ENCODE measurements at regions not wholly inside any gene's neighbourhood (a gene's known extent, or its start where the extent isn't known, plus 50 kb on each side); places are given as distances from the start of the nearest gene placed in this dataset.
"Not testable (repeated sequence)": the region's sequence is repeated elsewhere in the genome, so short reads cannot be mapped to it uniquely, and the experiment has no call there.

GRCh38 chr6:27825025-27825793 is 87.0 kb downstream of the OR2B2 start:
- H3K4me3 ChIP-seq (ENCODE audit: low read length), result peak overlapping the region; percentile 73
- no peaks in the 10 kb centered on the region for H3K27me3 ChIP-seq (ENCODE audit: control insufficient read depth, insufficient read depth, low read length)
- peak overlapping the region; percentile 77 for H3K9ac ChIP-seq (ENCODE audit: low read depth, low read length)
- H3K4me1 ChIP-seq (ENCODE audit: control insufficient read depth, insufficient read depth, low read length), result peaks cover 10% of the 10 kb centered on the region
- H3K36me3 ChIP-seq (ENCODE audit: insufficient read depth, low read length), result no peaks in the 10 kb centered on the region
- peak overlapping the region; percentile 84 for H3K4me2 ChIP-seq (ENCODE audit: low read length)
- H3K9me3 ChIP-seq (replicated peaks; ENCODE audit: low read length), result no peaks in the 10 kb centered on the region

DNA sequence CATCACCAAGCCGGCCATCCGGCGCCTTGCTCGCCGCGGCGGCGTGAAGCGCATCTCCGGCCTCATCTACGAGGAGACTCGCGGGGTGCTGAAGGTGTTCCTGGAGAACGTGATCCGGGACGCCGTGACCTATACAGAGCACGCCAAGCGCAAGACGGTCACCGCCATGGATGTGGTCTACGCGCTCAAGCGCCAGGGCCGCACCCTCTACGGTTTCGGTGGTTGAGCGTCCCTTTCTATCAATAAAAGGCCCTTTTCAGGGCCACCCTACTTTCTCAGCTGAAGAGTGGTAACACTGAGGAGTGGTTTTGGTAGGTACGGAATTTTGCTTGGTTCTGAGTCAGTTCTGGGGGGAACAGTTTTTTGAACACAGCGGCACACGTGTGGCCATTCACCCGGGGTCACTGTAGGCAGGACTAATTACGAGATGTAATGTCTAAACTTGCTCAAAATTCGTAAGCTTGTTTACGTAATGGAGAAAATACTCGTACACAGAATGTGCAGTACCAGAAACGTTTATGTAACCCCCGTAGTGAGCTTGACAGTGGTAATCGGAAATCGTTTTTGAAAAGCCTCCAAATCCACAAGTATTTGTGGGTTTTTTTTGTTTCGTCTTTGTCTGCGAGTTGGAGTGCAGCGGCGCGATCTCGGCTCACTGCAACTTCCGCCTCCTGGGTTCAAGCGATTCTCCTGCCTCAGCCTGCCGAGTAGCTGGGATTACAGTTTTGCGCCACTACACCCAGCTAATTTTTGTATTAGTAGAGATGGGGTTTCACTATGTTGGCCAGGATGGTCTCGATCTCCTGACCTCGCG is 87.8 kb downstream of the OR2B2 start:
- not testable (repeated sequence) for H3K36me3 ChIP-seq (ENCODE audit: insufficient read depth, low read length); H3K4me1 ChIP-seq (ENCODE audit: control insufficient read depth, insufficient read depth, low read length); H3K27me3 ChIP-seq (ENCODE audit: control insufficient read depth, insufficient read depth, low read length); H3K9me3 ChIP-seq (replicated peaks; ENCODE audit: low read length)
- Histone ChIP-seq H3K4me2 (ENCODE audit: low read length) (peak overlapping the region; percentile 84), H3K4me3 (ENCODE audit: low read length) (peak overlapping the region; percentile 73), H3K9ac (ENCODE audit: low read depth, low read length) (peak overlapping the region; percentile 77)

DNA sequence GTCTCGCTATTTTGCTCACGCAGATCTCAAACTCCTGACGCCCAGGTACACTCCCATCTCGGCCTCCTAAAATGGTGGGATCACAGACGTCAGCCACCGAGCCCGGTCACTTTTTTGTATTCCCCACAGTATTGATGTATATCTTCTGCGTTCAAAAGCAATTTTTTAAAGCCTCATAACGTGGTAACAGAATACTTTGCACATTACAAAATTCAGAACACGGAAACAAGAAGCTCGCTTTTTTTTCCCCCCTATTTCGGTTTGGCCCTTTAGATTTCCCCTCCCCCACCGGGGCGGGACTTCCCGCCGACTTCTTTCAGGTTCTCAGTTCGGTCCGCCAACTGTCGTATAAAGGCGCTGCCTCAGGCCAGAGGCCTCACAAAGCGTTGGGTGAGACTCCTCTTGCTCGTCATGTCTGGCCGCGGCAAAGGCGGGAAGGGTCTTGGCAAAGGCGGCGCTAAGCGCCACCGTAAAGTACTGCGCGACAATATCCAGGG is 88.4 kb downstream of the OR2B2 start:
- H3K4me3 ChIP-seq (ENCODE audit: low read length), result peak overlapping the region; percentile 73

GRCh38 chr6:27816906-27817305 is 95.3 kb downstream of the OR2B2 start:
- Histone ChIP-seq H3K36me3 (ENCODE audit: insufficient read depth, low read length) (no peaks in the 10 kb centered on the region), H3K27me3 (ENCODE audit: control insufficient read depth, insufficient read depth, low read length) (no peaks in the 10 kb centered on the region), H3K9me3 (replicated peaks; ENCODE audit: low read length) (no peaks in the 10 kb centered on the region), H3K4me1 (ENCODE audit: control insufficient read depth, insufficient read depth, low read length) (peaks cover 5% of the 10 kb centered on the region), H3K9ac (ENCODE audit: low read depth, low read length) (no peak overlapping the region), H3K4me2 (ENCODE audit: low read length) (no peak overlapping the region), H3K4me3 (ENCODE audit: low read length) (no peak overlapping the region)

More for the DNA sequence above, 88.4 kb downstream of the OR2B2 start:
- H3K27me3 ChIP-seq (ENCODE audit: control insufficient read depth, insufficient read depth, low read length); H3K9me3 ChIP-seq (replicated peaks; ENCODE audit: low read length); H3K4me1 ChIP-seq (ENCODE audit: control insufficient read depth, insufficient read depth, low read length); H3K36me3 ChIP-seq (ENCODE audit: insufficient read depth, low read length): not testable (repeated sequence)
- Histone ChIP-seq H3K4me2 (ENCODE audit: low read length) (peak overlapping the region; percentile 84), H3K9ac (ENCODE audit: low read depth, low read length) (peak overlapping the region; percentile 77)

DNA sequence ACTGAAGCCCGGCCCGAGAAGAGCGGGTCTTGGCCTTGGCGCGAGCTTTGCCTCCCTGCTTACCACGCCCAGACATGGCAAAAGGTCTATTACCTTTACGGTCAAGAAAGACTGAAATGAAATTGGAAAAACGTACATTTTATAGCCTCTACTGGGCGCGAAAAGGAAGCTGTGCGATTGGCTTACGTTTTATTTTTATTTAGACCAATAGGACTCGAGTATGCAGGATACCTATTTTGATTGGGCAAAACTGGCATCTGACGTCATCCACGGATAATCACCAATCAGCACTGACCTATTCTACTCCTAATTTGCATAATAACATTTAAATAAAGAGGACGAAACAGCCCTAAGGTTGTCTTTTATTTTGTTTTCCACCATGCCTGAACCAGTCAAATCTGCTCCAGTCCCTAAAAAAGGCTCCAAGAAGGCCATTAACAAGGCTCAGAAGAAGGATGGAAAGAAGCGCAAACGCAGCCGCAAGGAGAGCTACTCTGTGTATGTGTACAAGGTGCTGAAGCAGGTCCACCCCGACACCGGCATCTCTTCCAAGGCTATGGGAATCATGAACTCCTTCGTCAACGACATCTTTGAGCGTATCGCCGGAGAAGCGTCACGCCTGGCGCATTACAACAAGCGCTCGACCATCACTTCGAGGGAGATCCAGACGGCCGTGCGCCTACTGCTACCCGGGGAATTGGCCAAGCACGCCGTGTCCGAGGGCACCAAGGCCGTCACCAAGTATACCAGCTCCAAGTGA is 97.4 kb downstream of the OR2B2 start:
- no peaks in the 10 kb centered on the region for H3K9me3 ChIP-seq (replicated peaks; ENCODE audit: low read length)
- peak overlapping the region; percentile 69 for H3K4me2 ChIP-seq (ENCODE audit: low read length)
- H3K9ac ChIP-seq (ENCODE audit: low read depth, low read length), result no peak overlapping the region
- no peaks in the 10 kb centered on the region for H3K27me3 ChIP-seq (ENCODE audit: control insufficient read depth, insufficient read depth, low read length)
- H3K36me3 ChIP-seq (ENCODE audit: insufficient read depth, low read length), result no peaks in the 10 kb centered on the region
- peaks cover 12% of the 10 kb centered on the region for H3K4me1 ChIP-seq (ENCODE audit: control insufficient read depth, insufficient read depth, low read length)
- peak overlapping the region; percentile 61 for H3K4me3 ChIP-seq (ENCODE audit: low read length)

- peak overlapping the region; percentile 69 for H3K4me2 ChIP-seq (ENCODE audit: low read length)
- H3K9ac ChIP-seq (ENCODE audit: low read depth, low read length), result not testable (repeated sequence)
These were observed 97.9 kb downstream of the OR2B2 start for GRCh38 chr6:27814415-27814664.

GRCh38 chr6:27812805-27813492 is 99.2 kb downstream of the OR2B2 start:
- H3K4me1 ChIP-seq (ENCODE audit: control insufficient read depth, insufficient read depth, low read length), result peaks cover 12% of the 10 kb centered on the region
- no peaks in the 10 kb centered on the region for H3K27me3 ChIP-seq (ENCODE audit: control insufficient read depth, insufficient read depth, low read length)
- no peak overlapping the region for H3K4me3 ChIP-seq (ENCODE audit: low read length)
- no peaks in the 10 kb centered on the region for H3K9me3 ChIP-seq (replicated peaks; ENCODE audit: low read length)
- no peak overlapping the region for H3K4me2 ChIP-seq (ENCODE audit: low read length)
- H3K9ac ChIP-seq (ENCODE audit: low read depth, low read length), result no peak overlapping the region
- H3K36me3 ChIP-seq (ENCODE audit: insufficient read depth, low read length), result no peaks in the 10 kb centered on the region

More at GRCh38 chr6:27814415-27814664, 97.9 kb downstream of the OR2B2 start:
- H3K27me3 ChIP-seq (ENCODE audit: control insufficient read depth, insufficient read depth, low read length); H3K36me3 ChIP-seq (ENCODE audit: insufficient read depth, low read length); H3K9me3 ChIP-seq (replicated peaks; ENCODE audit: low read length): not testable (repeated sequence)
- Histone ChIP-seq H3K4me1 (ENCODE audit: control insufficient read depth, insufficient read depth, low read length) (peaks cover 12% of the 10 kb centered on the region), H3K4me3 (ENCODE audit: low read length) (peak overlapping the region; percentile 61)

- H3K27me3 ChIP-seq (ENCODE audit: control insufficient read depth, insufficient read depth, low read length), result no peaks in the 10 kb centered on the region
- H3K36me3 ChIP-seq (ENCODE audit: insufficient read depth, low read length), result no peaks in the 10 kb centered on the region
- H3K4me2 ChIP-seq (ENCODE audit: low read length), result no peak overlapping the region
- H3K9me3 ChIP-seq (replicated peaks; ENCODE audit: low read length), result no peaks in the 10 kb centered on the region
- H3K4me1 ChIP-seq (ENCODE audit: control insufficient read depth, insufficient read depth, low read length), result peaks cover 16% of the 10 kb centered on the region
- H3K9ac ChIP-seq (ENCODE audit: low read depth, low read length), result no peak overlapping the region
- H3K4me3 ChIP-seq (ENCODE audit: low read length), result no peak overlapping the region
These were observed 100.0 kb downstream of the OR2B2 start for GRCh38 chr6:27812078-27812804.

DNA sequence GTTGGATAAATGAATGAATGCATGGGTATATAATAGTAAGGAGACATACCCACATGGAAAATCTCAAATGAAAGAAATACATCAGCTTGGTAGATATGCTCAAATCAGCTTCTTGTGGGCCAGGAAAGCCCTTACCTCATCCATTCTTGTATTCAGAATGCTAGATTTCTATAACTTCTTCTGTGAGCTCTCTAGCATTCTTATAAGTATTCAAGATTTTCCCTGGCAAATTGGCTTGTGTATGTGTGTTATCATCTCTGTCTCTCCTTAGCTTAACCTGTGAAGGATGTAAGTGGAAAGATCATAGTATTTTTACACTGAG is 100.8 kb downstream of the OR2B2 start:
- Histone ChIP-seq H3K4me1 (ENCODE audit: control insufficient read depth, insufficient read depth, low read length) (peaks cover 22% of the 10 kb centered on the region), H3K36me3 (ENCODE audit: insufficient read depth, low read length) (no peaks in the 10 kb centered on the region), H3K4me2 (ENCODE audit: low read length) (peak overlapping the region; percentile 92), H3K27me3 (ENCODE audit: control insufficient read depth, insufficient read depth, low read length) (no peaks in the 10 kb centered on the region), H3K9me3 (replicated peaks; ENCODE audit: low read length) (no peaks in the 10 kb centered on the region), H3K4me3 (ENCODE audit: low read length) (no peak overlapping the region), H3K9ac (ENCODE audit: low read depth, low read length) (peak overlapping the region; percentile 79)

DNA sequence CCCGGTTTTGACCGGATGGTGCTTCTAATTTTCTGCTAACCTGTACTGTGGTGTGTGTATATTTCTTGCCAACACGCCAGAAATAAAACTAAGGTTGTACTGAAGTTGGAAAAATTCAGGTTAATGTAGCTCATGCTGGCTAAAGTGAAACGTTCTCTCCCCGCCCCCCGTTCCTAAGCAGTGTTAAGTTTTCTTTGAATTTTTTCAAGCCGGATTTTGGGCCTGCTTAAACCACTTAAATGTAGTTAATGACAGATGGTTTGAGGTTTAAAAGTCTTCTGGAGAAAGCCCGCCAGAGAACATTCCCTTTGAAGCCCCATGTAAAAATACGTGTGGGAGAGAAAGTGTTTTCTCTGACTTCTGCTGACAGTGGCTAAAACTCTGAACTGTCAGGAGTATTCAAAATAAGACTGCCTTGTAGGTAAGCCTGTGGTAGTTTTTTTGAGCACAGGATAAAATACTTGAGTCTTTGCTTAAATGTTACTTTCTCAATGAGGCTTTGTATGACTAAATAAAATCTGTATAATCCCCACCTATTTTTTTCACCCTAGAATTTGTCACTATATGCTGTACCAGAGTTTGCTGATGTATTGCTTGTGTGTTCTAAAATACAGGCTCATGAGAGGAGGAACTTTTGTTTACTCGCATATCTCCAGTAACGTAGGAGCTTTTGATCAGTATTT is 101.3 kb downstream of the OR2B2 start:
- peak overlapping the region; percentile 79 for H3K9ac ChIP-seq (ENCODE audit: low read depth, low read length)

More for the DNA sequence above, 101.3 kb downstream of the OR2B2 start:
- Histone ChIP-seq H3K4me1 (ENCODE audit: control insufficient read depth, insufficient read depth, low read length) (peaks cover 22% of the 10 kb centered on the region), H3K4me3 (ENCODE audit: low read length) (peak overlapping the region; percentile 83), H3K27me3 (ENCODE audit: control insufficient read depth, insufficient read depth, low read length) (no peaks in the 10 kb centered on the region), H3K9me3 (replicated peaks; ENCODE audit: low read length) (no peaks in the 10 kb centered on the region), H3K36me3 (ENCODE audit: insufficient read depth, low read length) (no peaks in the 10 kb centered on the region), H3K4me2 (ENCODE audit: low read length) (peak overlapping the region; percentile 92)
